ENCODE measurements at regions not wholly inside any gene's neighbourhood (a gene's known extent, or its start where the extent isn't known, plus 50 kb on each side); places are given as distances from the start of the nearest gene placed in this dataset.

DNA sequence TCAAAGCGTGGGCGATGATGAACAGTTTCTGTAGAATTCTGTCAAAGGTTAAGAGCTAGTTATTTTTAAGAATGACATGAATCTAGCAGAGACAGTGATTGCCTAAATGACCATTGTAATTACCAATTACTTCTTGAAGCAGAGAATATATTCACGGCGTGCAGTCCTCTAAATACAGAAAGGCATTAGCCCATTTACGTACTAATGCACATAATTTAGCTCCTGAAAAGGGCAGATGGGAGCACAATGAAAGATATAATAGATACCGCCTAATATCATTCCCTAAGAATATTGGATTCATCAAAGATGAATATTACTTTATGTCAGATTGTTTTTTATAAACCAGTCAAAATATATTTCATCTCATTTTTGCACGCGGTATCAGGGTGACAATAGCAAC lies 212.4 kb downstream of the URI1 start:
- DNase-seq, result no peak

- no peak for DNase-seq
These were observed 213.6 kb downstream of the URI1 start for GRCh38 chr19:30155381-30156200.

DNA sequence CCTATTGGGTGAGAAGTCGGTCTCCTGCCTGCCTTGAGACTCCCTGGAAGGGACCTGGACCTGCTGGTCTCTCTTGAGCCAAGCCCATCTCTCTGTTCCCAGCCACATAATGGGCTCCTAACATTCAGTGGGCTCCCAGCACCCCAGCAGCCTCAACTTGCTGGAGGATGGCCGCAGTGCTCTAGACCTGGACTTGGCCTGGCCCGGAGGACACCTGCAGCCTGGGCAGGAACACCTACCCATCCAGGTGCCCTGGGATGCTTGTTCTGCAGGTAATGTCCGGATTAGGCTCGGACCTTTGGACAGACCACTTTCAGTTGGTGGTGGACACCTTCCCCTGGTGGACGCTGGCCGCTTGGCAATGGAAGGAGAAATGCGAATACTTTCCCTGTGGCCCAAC lies 214.6 kb downstream of the URI1 start:
- DNase-seq, result no peak

GRCh38 chr19:30158067-30158892 lies 213.9 kb upstream of the ZNF536 start:
- DNase-seq, result no peak

- no peak for DNase-seq
These were observed 213.3 kb upstream of the ZNF536 start for GRCh38 chr19:30158893-30159245.

DNA sequence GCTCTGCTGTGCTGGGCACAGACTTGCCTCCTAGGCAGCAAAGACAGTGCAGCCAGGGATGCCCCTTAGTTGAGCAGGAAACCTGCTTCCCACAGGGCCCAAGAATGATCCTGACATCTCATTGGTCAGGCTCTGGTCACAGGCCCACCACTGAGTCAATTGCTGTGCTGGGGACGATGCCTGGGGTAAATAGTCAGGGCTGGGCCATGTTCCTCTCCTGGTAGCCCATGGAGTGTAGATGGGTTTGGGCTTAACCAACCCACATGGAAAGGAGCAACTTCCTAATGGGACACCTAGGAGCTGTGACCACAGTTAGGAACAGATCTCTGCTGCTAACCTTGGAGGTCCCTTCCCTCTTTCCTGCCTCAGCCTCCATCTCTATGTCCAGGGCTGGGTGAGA lies 212.5 kb upstream of the ZNF536 start:
- DNase-seq, result no peak

GRCh38 chr19:30160426-30160825 lies 211.8 kb upstream of the ZNF536 start:
- DNase-seq, result no peak

DNA sequence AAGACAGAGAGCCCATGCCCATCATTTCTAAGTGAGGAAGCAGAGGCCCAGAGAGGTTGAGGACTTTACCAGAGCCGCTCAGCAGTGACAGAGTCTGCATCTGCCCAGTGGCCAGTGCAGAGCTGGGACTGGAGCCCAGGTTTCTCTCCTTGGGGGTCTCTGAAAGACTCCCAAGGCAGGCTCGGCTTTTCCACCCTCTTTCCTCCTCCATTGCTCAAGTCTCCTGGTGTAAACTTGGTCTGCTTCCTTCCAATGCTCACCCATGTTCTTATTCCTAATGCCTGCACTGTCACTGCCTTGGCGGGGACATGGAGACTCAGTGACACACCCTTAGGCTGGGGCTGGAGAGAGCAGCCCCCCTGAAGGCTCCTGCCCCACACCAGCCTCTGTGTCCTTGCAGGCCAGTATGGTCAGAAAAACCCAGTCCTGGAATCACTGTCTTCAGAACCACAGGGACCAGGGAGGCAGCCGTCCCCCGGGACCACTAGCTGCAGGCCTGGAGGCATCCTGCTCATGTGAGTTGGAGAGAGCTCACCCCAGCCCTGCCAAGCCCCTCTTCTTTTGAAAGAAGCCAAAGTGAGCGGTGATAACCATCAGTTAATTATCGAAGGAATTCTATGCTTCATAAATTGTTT lies 211.0 kb upstream of the ZNF536 start:
- no peak for DNase-seq

GRCh38 chr19:30161770-30162169 lies 210.4 kb upstream of the ZNF536 start:
- DNase-seq, result no peak

DNA sequence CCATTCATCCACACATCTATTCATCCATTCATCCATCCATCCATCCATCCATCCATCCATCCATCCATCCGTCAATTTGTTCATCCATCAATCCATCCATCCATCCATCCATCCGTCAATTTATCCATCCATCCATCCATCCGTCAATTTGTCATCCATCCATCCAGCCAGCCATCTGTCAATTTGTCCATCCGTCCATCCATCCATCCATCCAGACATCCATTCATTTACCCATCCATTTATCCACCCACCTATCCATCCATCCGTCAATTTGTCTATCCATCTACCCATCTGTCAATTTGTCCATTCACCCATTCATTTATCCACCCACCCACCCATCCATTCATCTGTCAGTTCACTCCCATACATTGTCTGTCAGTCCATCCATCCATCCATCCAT lies 209.5 kb upstream of the ZNF536 start:
- no peak for DNase-seq

- no peak for DNase-seq
These were observed 208.5 kb upstream of the ZNF536 start for GRCh38 chr19:30163663-30164062.

DNA sequence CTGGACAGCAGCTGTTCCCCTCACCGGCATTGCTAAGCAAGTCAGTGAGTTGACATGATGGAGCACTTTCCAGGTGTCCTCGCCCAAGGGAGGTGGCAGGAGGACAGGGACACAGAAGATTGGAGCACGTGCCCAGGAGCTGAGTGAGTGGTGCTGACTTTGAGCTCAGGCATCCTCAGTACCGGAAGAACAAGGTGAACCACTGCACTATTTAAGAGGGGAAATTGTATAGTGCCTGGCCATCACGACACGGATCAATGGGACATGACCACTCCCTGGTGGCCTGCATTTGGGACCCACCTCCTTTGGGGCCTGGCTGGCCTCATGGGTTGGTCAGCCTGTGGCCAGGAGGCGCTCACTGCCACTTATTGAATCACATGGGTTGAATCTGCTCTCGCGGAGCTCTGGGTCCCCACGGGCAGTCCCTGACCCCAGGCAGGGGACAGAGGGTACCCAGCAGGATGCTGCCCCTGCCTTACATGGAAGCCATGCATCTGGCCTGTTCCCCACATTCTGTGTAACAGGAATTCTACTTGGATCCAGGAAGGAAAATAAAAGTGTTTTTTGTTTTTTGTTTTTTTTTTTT lies 206.9 kb upstream of the ZNF536 start:
- no peak for DNase-seq

DNA sequence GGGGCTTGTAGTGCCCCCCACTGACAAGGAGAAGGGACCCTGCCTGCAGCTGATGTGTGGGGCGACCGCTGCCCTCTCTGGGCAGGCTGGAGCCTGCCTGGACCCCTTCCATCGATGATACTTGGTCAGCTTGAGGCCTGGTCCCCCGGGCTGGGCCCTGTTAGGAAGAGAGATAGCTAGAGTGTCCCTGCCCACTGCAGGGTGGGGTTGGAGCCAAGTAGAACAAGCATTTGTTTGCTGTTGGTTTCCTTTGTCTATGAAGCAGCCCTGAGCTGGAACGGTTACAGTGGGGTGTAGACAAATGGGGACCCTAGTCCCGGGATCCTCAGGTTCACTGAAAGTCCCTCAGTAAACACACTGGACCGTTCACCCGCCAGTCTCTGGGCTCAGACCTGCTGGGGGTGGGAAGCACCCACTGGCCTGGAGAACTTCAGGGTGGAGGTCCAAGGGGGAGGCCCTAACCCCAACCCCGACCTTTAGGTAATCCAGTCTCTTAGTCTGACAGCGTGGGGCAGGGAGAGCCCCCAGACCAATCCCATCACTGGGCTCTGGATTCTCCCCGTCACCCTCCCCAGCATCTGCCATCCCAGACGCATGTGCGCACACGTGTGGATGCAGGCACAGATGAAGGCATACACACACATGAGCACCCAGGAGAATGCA lies 204.8 kb upstream of the ZNF536 start:
- DNase-seq, result no peak

DNA sequence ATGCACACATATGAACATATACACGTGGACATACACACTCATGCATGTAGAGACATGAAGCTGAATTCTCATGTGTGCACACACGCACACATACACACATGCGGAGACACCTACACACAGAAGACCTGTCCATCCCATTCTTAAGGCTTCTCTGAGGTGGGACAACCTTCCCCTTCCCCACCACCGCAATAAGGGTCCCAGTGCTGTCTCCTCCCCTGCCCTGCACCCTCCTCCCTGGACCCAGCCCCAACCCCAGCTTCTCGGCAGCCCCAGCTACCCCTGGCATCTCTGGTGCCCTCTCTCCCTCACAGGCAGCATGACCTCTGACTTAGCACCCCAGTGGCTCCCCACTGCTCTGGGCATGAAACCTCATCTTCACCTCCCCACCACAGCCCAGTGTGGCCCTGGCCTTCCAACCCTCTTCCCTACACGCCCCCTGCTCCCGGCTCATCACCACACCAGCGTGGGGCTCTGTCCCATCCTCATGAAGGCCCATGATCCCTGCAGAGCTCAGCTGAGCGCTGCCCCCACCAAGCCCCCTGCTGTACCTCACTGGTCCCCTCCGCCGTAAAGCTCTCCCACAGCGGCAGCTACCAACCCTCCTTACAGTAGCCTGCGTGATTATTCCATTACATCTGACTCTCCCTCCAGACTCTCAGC lies 204.1 kb upstream of the ZNF536 start:
- no peak for DNase-seq

DNA sequence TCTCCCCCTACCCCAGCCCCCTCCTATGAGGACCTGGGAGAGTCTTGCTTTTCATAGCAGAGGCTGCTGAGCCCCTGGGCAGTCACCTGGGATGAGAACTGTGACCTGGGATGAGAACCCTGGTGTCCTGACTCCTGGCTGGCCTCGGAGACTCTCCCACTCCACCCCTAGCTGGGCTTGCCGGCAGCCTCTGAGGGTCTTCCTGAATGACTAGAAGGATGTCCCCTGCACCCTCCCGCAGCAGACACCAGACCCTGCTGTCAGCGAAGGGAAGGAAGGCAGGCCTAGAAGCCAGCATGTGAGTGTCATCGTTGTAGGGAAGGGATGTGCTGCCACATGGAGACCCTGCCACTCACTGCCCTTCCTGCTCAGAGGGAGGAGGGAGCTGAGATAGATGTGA lies 203.4 kb upstream of the ZNF536 start:
- no peak for DNase-seq

- no peak for DNase-seq
These were observed 202.8 kb upstream of the ZNF536 start for GRCh38 chr19:30169196-30169900.

- no peak for DNase-seq
These were observed 202.1 kb upstream of the ZNF536 start for GRCh38 chr19:30170081-30170480.

DNA sequence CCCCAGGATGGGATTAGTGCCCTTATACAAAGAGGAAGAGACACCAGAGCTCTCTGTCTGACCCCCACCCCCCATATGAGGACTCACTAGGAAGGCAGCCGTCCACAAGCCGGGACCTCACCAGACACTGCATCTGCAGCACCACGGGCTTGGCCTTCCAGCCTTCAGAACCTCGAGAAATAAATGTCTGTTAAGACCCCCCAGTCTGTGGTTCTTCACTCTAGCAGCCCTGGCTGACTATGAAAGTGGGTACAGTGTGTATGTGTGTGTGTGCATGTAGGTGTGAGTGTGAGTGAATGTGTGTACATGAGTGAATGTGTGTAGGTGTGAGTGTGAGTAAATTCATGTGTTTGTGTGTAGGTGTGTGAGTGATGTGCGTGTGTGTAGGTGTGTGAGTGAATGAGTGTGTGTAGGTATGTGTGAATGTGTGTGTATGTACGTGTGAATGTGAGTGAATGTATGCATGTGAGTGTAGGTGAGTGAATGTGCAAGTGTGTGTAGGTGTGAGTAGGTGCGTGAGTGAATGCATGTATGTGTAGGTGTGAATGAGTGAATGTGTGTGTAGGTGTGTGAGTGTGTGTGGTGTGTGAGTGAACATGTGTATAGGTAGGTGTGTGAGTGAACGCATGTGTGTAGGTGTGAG lies 201.6 kb upstream of the ZNF536 start:
- DNase-seq, result no peak

DNA sequence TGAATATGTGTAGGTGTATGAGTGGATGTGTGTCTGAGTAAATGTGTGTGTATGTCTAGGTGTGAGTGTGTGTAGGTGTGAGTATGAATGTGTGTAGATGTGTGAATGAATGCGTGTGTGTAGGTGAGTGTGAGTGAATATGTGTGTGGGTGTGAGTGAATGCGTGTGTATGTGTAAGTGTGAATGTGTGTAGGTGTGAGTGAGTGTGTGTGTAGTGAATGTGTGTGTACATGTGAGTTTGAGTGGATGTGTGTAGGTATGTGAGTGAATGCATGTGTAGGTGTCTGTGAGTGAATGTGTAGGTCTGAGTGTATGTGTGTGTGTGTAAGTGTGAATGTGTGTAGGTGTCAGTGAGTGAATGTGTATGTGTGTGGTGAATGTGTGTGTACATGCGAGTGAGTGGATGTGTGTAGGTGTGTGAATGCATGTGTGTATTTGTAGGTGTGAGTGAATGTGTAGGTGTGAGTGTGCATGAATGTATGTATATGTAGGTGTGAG lies 201.0 kb upstream of the ZNF536 start:
- no peak for DNase-seq

DNA sequence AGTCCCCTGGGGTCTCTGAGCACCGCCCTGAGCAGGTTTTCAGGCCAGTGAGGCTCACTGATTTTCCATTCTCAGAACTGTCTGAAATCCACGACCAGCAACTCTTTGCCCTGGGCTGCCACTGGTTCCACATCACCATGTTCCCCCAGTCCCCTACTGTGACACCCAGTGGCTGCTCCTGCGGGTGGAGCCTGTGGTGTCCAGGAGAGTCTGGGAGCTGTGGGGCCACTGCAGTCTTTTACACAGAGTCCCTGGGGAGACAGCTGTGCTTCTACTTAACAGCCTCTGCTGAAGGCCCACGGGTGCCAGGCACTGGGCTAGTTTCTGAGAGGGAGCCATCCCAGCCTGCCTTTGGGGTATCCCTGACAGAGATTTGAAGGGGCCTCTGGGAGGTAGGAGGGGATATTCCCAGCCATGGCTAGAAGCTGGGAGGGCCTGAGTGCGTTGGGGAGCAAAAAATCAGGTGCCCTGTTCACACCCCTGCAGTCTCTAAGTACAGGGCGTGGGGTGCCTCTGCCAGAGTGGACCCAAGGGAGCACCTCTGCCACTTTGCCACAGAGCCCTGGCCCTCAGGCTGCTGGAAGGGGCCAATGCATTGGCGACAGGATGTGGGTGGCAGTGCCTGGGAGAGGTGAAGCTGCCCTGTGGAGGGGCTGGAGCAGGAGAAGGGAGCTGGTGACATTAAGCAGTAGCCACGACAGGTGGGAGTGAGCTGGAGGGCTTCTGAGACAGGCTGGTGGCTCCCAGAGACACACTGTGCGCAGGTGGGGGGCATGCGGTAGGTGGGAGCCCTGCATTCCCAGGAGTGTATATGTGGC lies 200.2 kb upstream of the ZNF536 start:
- DNase-seq, result no peak

All from NK-92 treated with Interleukin-12 subunit alpha and Interleukin-12 subunit beta, amount 100 ng/mL, for 24 hours (cell line).